ENCODE measurements at regions not wholly inside any gene's neighbourhood (a gene's known extent, or its start where the extent isn't known, plus 50 kb on each side); places are given as distances from the start of the nearest gene placed in this dataset.
"Not testable (repeated sequence)": the region's sequence is repeated elsewhere in the genome, so short reads cannot be mapped to it uniquely, and the experiment has no call there.

- Histone ChIP-seq H3K4me3 (peak overlapping the region; percentile 71 to 99 (median 86)), H3K4me1 (peaks cover 0 to 27% (median 10%) of the 10 kb centered on the region in 4 donors), H3K9me3 (no peaks in the 10 kb centered on the region), H3K27ac (peak overlapping the region; percentile 94 to 99 (median 98)), H3K36me3 (no peaks in the 10 kb centered on the region), H3K27me3 (no peaks in the 10 kb centered on the region)
- DNase-seq: peak; percentile 88
- intact Hi-C loops (cut with DNase I): loop anchor here (1.0 to 5.0 kb wide), 3 partner anchors 97 to 123 kb away; partner anchors contain the start of gene GOSR1
- WGBS, 2 donors: 0 to 1% methylated on average over 78 of the region's 78 CpGs
- TF ChIP-seq POLR2A (IDR thresholded peaks at IDR 0.05): peak; percentile 78 to 86
- no peak for TF ChIP-seq EP300 (IDR thresholded peaks at IDR 0.05)
- peak; percentile 43 to 62 (median 50) for TF ChIP-seq CTCF (IDR thresholded peaks at IDR 0.05)
- TF ChIP-seq POLR2AphosphoS5 (IDR thresholded peaks at IDR 0.05): peak; percentile 79 to 93 (median 86)
Observed at GRCh38 chr17:30600060-30600829, 123.0 kb downstream of the GOSR1 start.

- peak overlapping the region; percentile 94 to 99 (median 98) for H3K27ac ChIP-seq
- no peaks in the 10 kb centered on the region for H3K9me3 ChIP-seq
- 26 to 35% methylated on average over 13 of the region's 13 CpGs for WGBS, 2 donors
- H3K4me3 ChIP-seq: peak overlapping the region; percentile 71 to 99 (median 86)
- H3K27me3 ChIP-seq: no peaks in the 10 kb centered on the region
- DNase-seq: no peak
- intact Hi-C loops (cut with DNase I): loop anchor here (1.0 to 5.0 kb wide), 3 partner anchors 98 to 122 kb away; partner anchors contain the start of gene GOSR1
- H3K4me1 ChIP-seq: peaks cover 0 to 27% (median 10%) of the 10 kb centered on the region in 4 donors
- H3K36me3 ChIP-seq: no peaks in the 10 kb centered on the region
- TF ChIP-seq EP300 (IDR thresholded peaks at IDR 0.05) (no peak), CTCF (IDR thresholded peaks at IDR 0.05) (no peak), POLR2AphosphoS5 (IDR thresholded peaks at IDR 0.05) (no peak), POLR2A (IDR thresholded peaks at IDR 0.05) (no peak)
Observed at GRCh38 chr17:30599428-30600059, 122.3 kb downstream of the GOSR1 start.

- intact Hi-C loops (cut with DNase I): no loop called here
- TF ChIP-seq POLR2AphosphoS5 (IDR thresholded peaks at IDR 0.05): no peak
- TF ChIP-seq POLR2A (IDR thresholded peaks at IDR 0.05): no peak
- TF ChIP-seq EP300 (IDR thresholded peaks at IDR 0.05): no peak
- TF ChIP-seq CTCF (IDR thresholded peaks at IDR 0.05): no peak
- no peak overlapping the region for H3K4me3 ChIP-seq
- 83 to 86% methylated on average over 4 of the region's 4 CpGs for WGBS, 2 donors
- no peaks in the 10 kb centered on the region for H3K27me3 ChIP-seq
- peaks cover 0 to 18% (median 10%) of the 10 kb centered on the region in 4 donors for H3K4me1 ChIP-seq
- no peaks in the 10 kb centered on the region for H3K9me3 ChIP-seq
- DNase-seq: no peak
- no peak overlapping the region for H3K27ac ChIP-seq
- H3K36me3 ChIP-seq: no peaks in the 10 kb centered on the region
Observed at GRCh38 chr17:30597776-30598288, 120.6 kb downstream of the GOSR1 start.

GRCh38 chr17:30596948-30597775, 120.0 kb downstream of the GOSR1 start:
- DNase-seq; H3K27ac ChIP-seq; H3K4me3 ChIP-seq; H3K9me3 ChIP-seq; H3K36me3 ChIP-seq; intact Hi-C loops (cut with DNase I); H3K27me3 ChIP-seq: not testable (repeated sequence)
- peaks cover 0 to 11% (median 7%) of the 10 kb centered on the region in 4 donors for H3K4me1 ChIP-seq
- 93 to 94% methylated on average over 6 of the region's 8 CpGs for WGBS, 2 donors

- H3K27ac ChIP-seq; H3K27me3 ChIP-seq; intact Hi-C loops (cut with DNase I); DNase-seq; H3K4me1 ChIP-seq; H3K36me3 ChIP-seq; H3K4me3 ChIP-seq; H3K9me3 ChIP-seq: not testable (repeated sequence)
- 90% methylated on average over 10 of the region's 10 CpGs for WGBS, 2 donors
Observed at GRCh38 chr17:30594953-30595371, 117.8 kb downstream of the GOSR1 start.
